ENCODE measurements at regions not wholly inside any gene's neighbourhood (a gene's known extent, or its start where the extent isn't known, plus 50 kb on each side); places are given as distances from the start of the nearest gene placed in this dataset.
"Not testable (repeated sequence)": the region's sequence is repeated elsewhere in the genome, so short reads cannot be mapped to it uniquely, and the experiment has no call there.

DNA sequence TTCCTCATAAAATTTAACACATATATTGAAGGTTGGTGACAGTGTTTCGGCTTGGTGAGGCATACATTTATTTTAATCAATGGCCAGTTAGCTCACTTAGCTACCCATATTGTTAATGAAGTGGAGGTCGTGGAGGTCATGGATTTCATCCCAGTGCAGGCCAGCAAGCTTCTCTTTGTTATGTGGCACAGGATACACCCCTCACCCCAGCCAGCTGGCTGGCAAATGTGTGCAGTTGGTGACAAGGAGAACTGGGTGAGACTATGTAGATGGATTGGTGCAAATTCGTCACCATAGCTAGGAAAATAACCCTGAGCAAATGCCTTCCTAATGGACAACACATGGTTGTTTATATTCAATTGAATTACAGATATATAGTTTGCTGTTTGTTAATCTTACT is 50.5 kb upstream of the FOXP2 start:
- no peak for DNase-seq (ENCODE audit: low spot score)

DNA sequence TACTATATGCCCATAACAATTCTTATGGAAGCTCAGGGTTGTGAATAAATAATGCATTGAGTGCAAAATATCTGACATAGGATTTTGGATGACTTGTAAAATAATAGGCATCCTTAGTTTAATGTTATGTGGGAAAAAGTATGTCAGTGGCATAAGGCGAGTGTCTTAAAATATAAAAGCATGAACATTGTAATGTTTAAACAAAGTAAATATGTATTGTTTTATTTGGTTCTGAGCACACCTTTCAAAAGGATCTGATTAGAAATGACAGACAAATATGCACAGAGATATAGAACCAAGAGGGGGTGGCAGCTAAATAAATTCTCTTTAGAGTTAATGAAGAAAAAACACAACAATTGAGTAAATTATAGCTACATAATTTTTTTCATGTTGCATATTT is 51.3 kb upstream of the FOXP2 start:
- no peak for DNase-seq (ENCODE audit: low spot score)

DNA sequence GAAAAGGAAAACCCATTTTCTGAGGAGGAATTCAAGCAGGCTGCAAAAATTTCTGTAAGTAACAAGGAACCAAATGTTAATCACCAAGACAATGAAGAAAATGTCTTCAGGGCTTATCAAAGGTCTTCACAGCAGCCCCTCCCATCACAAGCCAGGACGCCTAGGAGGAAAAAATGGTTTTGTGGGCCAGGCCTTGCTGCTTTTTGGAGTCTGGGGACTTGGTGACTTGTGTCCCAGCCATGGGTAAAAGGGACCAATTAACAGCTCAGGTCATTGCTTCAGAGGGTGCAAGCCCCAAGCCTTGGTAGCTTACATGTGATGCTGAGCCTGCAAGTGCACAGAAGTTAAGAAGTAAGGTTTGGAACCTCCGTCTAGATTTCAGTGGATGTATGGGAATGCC is 55.7 kb upstream of the FOXP2 start:
- no peak for DNase-seq (ENCODE audit: low spot score)

DNA sequence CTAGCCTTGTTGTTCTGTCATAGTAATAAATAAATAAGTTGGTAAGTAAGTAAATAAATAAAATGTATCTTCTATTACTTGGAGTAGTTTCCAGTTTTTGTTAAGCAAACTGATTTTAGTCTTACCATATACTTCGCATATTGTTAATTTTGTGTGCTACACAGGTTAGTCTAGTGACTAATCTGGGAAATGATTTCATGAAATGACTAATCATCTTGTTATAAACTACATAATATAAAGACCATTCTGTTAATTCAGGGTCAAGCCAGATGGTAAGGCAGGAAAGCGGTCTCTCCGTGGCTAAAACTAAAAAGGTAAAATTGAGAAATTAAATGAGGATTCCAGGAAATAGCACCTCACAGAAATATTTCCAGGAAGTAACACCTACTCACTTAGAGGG is 58.5 kb upstream of the FOXP2 start:
- no peak for DNase-seq (ENCODE audit: low spot score)

DNA sequence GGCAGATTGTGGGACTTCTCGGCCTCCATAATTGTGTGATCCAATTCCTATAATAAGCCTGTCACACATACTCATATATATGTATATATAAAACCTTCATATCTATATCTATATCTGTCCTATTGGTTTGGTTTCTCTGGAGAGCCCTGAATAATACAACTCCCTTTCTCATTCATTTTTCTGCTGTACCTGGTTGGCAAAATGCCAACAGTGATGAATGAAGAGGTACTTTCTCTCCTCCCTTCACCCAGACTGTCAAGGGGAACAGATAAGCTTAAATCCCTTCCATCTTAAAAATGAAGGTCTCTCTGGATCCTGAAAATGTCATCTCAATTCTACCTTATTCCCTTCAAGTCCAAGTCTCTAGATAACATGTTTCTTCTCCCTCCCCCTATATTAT is 60.3 kb upstream of the FOXP2 start:
- no peak for DNase-seq (ENCODE audit: low spot score)

DNA sequence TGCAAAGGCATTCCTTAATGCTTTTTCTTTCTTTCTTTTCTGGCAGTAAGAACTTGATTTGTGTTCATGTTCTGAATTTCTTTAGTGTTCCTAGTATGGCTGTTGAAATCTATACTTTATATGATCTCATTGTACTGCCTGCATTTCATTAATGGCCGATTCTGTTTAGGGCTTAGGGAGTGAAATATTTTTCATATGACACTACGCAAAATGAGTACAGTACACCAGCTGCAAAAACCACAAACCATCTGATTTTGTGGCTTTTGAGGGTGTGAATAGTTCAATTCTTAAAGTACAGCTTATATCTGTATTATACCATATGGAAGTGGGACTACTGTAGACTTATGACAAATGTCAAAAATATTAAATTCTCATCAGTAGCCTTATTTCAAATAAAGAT is 69.1 kb upstream of the FOXP2 start:
- no peak for DNase-seq (ENCODE audit: low spot score)

DNA sequence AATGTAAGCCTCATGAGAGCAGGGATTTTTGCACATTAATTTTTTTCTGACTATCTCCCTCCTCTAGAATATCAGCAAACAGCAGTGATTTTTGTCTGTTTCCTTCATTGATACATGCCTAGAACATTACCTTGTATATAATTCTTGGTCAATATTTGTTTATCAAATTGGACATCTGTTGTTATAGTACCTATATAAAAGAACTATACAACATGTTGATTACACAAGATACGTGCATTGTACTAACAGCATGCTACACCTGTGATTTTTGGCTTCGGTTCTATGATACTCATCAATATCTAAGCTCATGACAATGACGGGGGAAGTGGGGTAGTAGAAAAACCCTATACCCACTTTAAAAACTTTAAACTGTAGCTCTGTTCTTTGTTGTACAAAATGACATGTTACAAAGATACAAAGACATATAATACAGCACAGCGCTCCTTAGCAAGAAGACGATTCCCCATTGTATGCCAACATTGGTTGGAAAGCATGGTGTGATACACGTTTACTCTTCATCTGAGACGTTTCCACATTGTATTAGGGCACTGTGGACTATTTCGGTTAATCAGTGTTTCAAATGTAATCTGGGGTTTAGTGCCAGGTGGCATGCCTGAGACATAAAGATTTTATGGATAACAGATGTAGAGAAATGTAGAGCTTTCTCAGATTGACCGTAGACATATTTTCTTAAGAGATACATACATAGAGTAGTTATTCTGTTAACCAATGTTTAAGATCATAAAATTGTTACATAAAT is 70.5 kb upstream of the FOXP2 start:
- DNase-seq (ENCODE audit: low spot score), result no peak

DNA sequence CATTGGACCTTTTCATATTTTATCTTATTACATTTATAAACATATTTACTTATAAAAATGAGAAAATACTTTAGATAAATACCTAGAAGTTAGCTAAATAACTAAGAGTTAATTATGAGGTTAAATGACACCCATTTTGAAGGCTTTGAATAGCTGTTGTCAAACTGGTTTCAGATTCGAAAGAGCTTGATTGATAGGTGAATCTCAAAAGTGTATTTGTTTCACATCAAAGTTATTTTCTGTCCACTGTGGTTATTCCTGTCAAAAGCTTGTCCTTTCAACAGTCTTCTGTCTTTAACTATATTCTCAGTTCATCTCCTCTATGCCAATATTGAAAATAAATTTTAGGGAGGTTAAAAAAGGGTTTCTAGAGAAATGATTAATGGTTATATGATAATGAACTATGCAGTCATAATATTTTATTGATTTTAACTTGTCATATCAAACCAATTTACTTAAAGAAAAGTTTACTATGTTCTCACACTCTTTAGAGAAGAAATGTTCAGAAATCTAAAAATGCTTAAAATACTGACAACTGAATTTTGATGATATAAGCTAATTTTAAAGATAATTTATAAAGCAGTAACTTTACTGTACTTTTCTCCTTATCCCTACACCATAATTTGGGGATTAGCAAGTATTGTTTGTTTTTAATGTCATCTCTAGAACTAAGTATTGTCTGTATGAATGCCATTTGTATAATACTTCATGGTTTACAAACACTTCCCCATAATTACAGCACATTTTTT is 72.0 kb upstream of the FOXP2 start:
- DNase-seq (ENCODE audit: low spot score), result no peak

DNA sequence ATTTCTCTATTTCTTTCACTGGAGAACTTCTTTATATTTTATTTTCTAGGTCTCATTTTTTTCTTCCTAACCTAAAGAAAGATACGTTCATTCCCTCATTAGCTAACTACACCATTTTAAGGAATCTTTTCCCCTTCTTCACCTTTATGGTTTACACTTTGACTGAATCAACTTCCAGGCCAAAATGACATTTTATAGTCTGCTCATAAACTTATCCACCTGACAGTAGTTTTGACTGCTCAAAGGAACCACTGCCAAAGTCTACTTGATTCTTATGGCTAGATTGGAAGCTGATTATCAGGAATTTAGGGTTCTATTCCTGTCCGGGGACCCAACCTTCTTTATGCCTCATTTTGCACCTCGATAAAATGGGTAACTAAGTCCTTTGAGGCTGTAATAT is 73.0 kb upstream of the FOXP2 start:
- DNase-seq (ENCODE audit: low spot score), result no peak

DNA sequence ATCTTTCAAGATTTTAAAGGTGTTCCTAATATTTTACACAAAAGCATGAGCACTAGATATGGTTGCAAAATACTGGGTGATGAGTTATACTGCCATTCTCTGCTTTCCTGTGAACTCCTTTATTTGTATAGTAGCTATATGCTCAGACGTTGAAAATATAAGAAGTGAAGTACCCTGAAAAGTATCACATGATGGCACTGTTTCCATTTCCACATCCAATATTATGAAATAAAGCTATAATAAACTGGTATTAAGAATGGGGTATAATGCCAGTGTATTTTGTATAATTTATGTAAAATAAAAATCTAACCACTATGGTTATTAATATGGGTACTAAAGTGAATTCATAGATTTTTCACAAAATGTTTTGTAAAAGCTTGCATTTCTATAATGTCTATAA is 79.6 kb upstream of the FOXP2 start:
- DNase-seq (ENCODE audit: low spot score), result no peak

DNA sequence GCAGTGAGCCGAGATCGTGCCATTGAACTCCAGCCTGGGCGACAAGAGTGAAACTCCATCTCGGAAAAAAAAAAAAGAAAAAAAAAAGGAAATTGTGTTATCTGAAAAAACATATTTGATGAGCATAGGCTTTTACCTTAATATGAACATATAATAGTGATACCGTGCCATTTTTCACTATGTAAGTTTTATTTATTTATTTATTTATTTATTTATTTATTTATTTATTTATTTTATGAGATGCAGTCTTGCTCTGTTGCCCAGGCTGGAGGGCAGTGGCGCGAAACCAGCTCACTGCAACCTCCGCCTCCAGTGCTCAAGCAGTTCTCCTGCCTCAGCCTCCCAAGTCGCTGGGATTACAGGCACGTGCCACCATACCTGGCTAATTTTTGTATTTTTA is 85.2 kb upstream of the FOXP2 start:
- not testable (repeated sequence) for DNase-seq (ENCODE audit: low spot score)

DNA sequence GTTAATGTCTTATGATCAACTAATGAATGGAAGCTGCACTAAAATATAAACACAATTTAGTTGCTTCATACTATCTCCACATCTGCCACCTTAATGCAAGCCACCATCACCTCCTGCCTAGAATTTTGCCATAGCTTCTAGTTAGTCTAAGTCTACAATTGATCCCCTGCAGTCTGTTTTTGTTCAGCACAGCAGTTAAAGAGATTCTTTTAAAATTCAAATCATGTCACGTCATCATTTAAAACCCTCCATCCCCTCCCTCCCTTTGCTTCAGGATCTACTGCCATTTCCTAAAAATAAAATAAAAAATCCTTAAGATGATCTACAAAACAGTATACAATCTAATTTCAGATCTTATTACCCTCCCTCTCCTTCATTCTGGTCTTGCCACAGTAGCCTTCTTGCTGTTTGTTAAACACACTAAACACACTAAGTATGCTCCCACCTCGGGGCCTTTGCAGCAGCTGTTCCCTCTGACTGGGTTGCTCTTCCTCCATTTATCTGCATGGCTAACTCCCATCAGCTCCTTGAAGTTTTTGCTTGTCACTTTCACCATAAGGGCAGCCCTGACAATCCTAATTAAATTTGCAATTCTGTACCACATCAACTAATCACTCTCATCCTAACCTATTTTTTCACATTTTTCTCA is 97.0 kb upstream of the FOXP2 start:
- no peak for DNase-seq (ENCODE audit: low spot score)

DNA sequence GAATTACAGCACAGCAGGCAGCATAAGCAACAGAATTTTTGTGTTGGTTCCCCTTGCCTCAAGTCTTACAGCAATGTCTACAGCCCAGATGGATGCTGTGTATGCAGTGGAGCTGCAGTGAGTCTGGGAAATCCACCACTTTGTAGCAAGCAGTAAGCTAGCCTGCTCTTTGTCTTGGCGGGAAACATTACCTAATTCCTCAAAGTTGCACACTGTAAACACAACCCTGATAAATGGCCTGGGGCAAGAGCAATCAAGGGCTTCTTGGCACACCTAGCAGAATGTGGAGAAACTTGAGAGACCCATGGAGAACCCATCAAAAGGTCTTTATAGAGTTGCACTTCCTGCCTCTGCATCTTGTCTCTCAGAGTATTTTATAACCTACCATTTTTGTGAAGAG is 102.0 kb upstream of the FOXP2 start:
- no peak for DNase-seq (ENCODE audit: low spot score)

DNA sequence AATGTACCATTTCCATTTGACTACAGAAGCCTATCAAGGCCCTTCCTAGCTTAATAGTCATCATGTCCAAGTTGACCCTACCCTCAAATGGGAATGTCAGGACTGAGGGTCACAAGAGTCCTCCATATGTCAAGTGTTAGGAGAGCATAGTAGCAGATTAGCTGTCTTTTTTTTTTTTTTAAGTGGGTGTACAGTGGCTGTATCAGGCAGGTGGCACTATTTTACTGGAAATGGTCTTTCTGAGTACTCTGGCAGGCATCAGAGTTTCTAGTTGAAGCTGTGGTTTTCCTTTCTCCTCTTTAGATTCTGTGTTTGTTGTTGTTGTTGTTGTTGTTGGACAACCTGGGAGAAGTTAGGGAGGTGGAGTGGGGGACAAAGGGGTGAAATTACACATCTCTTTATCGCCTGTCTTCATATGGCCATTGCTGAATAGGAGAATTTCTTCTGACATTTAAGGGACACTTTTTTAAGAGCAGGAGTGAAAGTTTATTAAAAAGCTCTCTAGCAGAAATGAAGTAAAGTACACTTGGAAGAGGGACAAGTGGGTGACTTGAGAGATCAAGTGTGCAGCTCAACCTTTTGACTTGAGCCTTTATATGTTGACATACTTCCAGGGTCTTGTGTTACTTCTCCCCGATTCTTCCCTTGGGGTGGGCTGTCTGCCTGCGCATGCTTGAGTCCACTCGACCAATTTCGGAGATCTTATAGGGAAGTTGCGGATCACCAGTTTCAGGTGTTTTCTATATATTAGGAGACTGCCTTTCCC is 104.1 kb upstream of the FOXP2 start:
- no peak for DNase-seq (ENCODE audit: low spot score)

DNA sequence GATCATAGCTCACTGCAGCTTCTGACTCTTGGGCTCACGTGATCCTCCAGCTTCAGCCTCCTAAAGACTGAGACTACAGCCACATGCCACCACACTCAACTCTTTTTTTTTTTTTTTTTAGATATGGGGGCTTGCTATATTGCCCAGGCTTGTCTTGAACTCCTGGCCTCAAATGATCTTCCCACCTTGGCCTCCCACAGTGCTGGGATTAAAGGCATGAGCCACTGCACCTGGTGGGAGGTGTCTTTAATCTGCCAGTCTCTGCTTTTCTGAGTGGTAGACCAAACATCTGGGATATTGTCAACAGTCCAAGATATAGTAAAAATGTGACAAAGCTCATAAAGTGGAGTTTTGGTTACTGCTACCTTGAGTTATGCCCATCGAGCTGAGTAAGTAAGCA is 104.9 kb upstream of the FOXP2 start:
- DNase-seq (ENCODE audit: low spot score), result no peak

DNA sequence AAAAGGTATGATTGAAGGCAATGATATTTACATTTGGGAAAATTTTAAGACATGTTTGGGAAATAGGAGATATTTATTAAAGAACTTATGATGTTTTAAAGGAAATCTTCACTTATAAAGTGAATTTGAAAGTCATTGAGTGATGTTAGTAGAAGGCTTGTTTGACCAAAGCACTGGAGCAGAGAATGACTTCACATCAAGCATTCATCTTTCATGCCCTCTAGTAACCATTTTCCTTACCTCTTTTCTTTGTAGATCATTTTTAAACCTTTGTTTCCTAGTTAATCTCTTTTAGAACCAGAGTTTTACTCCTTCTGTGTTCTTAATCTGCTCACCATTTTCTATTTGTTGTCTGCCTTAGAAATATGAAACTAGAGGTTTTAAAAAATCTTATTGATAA is 111.3 kb upstream of the FOXP2 start:
- no peak for DNase-seq (ENCODE audit: low spot score)

DNA sequence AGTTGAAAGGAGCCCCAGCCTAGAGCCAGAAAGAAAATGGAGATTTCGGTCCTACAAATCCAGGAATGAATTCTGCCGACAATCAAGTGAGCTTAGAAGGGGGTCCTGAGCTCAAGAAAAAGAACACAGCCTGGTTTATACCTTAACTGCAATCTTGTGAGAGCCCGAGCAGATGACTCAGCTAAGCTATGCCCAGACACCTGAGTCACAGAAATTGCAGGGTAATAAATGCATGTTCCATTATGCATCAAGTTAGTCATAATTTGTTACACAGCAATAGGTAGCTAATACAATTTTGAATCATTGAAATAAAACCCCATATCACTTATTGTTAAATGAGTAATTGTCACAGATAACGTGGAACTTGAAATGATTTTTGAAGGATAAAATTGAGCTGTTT is 111.8 kb upstream of the FOXP2 start:
- no peak for DNase-seq (ENCODE audit: low spot score)

DNA sequence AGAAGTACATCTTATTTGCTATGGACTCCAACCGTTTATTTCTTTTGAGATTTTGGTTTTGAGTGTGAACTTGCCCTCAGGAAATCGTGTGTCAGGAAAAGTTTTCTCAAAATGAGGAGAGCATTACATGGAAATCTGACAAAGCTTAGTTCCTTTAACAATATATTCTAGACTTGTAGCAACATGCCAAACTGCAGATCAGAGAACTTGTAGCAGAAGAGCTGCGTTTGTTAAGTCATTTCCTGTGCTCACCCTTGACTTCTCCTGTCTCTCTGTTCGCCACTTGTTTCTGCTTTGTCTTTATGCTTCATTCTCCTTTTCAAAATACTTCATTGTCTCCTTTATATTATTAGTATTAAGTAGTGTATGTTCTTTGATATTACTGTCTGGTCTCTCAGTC is 116.6 kb upstream of the FOXP2 start:
- DNase-seq (ENCODE audit: low spot score), result no peak

DNA sequence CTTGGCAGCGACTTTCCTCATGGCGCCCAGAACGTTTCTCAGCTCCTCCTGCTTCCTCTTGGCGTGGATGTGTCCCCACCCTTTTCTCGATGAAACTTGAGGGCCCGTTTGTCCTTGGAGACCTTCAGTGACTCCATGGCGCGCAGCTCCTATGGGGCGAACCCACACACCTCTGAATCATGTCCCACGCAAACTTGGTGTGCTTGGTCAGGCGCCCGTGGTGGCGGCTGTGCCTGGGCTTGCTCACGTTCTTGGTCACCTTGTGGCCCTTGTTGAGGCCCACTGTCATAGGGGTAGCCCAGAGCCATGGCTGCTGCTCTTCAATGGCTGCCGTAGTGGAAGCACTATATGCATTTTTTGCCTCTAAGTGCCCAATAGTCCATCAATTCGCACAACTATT is 117.5 kb upstream of the FOXP2 start:
- DNase-seq (ENCODE audit: low spot score), result no peak

DNA sequence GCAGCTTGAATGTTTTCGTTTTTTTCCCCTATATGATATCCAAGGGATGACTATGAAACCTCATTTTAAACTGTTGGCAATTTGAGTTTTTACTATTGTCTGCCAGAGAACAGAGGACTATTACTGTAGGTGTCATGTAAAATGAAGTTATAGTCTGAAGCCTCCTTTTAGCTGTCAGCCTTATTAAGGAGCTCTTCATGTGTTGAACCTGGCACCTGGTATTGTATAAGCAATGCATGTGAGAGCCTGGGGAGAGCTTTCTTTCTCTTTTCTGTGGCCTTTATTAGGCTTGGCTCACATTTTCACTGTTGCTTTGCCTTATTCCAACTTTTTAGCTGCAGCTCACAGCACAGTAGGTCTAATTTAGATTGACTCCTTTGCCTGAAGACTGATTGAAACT is 119.1 kb upstream of the FOXP2 start:
- no peak for DNase-seq (ENCODE audit: low spot score)

DNA sequence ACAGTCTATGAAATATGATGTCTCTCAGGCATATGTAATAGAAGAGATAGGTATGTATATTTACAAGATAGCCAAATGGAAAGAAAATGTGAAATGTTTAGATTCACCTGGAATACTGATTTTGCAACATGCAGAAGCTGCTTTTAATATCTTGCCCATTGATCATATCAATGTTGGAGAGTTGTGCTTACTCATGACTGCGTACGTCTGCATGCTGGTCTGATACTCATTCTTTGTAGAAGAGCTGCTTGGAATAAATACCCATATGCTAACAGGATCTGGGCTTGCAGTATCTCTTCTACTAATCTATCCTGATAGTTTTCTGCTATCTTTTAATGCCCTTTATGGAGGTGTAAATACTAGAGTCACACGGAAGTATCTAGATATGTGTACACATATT is 120.6 kb upstream of the FOXP2 start:
- DNase-seq (ENCODE audit: low spot score), result no peak

DNA sequence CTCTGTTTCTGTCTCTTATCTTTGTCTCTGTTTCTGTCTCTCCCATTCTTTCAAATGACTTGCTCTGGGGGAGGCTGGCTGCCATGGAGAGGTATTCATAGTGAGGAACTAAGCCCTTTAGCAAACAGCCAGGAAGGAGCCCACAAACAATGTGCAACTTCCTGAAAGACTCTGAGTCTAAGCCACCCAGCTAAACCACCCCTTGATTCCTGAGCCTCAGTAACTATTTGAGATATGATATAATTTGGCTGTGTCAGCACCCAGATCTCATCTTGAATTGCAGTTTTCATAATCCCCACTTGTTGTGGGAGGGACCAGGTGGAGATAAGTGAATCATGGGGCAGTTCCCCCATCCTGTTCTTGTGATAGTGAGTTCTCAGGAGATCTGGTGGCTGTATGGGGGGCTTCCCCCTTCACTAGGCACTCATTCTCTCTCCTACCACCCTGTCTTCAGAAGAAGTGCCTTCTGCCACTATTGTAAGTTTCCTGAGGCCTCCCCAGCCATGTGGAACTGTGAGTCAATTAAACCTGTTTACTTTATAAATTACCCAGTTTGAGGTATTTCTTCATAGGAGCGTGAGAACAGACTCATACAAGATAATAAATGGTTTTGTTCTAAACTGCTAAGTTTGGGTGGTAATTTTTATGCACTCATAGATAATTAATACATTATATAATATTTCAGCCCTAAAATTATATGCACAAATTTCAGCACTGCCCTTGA is 121.2 kb upstream of the FOXP2 start:
- no peak for DNase-seq (ENCODE audit: low spot score)

All from hepatic stellate cell (primary cell).